Stromal cell of bone marrow (primary cell): ENCODE measurements at regions not wholly inside any gene's neighbourhood (a gene's known extent, or its start where the extent isn't known, plus 50 kb on each side); places are given as distances from the start of the nearest gene placed in this dataset.

Experiments used
- DNase-seq: peaks from one replicate; pipeline ENCODE4 v3.0.0-alpha.2; 2012; ENCODE audit warnings: low read depth

GRCh38 chr11:70742553-70743291 lies 344.4 kb downstream of the CTTN start:
- DNase-seq: no peak

GRCh38 chr11:70743329-70743728 lies 345.0 kb downstream of the CTTN start:
- no peak for DNase-seq

GRCh38 chr11:70743941-70744351 lies 345.6 kb downstream of the CTTN start:
- DNase-seq: no peak

GRCh38 chr11:70744396-70745185 lies 346.3 kb downstream of the CTTN start:
- no peak for DNase-seq

GRCh38 chr11:70745451-70745850 lies 347.1 kb downstream of the CTTN start:
- DNase-seq: no peak

GRCh38 chr11:70745941-70746340 lies 347.6 kb downstream of the CTTN start:
- no peak for DNase-seq

- DNase-seq: no peak
Observed at GRCh38 chr11:70746351-70746750, 348.0 kb downstream of the CTTN start.

GRCh38 chr11:70747285-70747684 lies 349.0 kb downstream of the CTTN start:
- no peak for DNase-seq

GRCh38 chr11:70747921-70748320 lies 349.6 kb downstream of the CTTN start:
- DNase-seq: no peak

GRCh38 chr11:70751142-70751734 lies 352.9 kb downstream of the CTTN start:
- no peak for DNase-seq

- peak; percentile 21 for DNase-seq
Observed at GRCh38 chr11:70755410-70756158, 357.3 kb downstream of the CTTN start.

GRCh38 chr11:70756341-70756740 lies 358.0 kb downstream of the CTTN start:
- DNase-seq: no peak

- DNase-seq: no peak
Observed at GRCh38 chr11:70756756-70757155, 358.4 kb downstream of the CTTN start.

- DNase-seq: no peak
Observed at GRCh38 chr11:70757241-70757640, 358.9 kb downstream of the CTTN start.

GRCh38 chr11:70758206-70758605 lies 359.9 kb downstream of the CTTN start:
- no peak for DNase-seq

- DNase-seq: no peak
Observed at GRCh38 chr11:70759846-70760245, 361.5 kb downstream of the CTTN start.

GRCh38 chr11:70760416-70761020 lies 362.2 kb downstream of the CTTN start:
- DNase-seq: no peak

- DNase-seq: no peak
Observed at GRCh38 chr11:70761094-70761907, 363.0 kb downstream of the CTTN start.

GRCh38 chr11:70761908-70762337 lies 363.6 kb downstream of the CTTN start:
- no peak for DNase-seq

- no peak for DNase-seq
Observed at GRCh38 chr11:70762810-70763209, 364.5 kb downstream of the CTTN start.

- DNase-seq: peak; percentile 56
Observed at GRCh38 chr11:70763606-70764005, 365.3 kb downstream of the CTTN start.
